ENCODE measurements at regions not wholly inside any gene's neighbourhood (a gene's known extent, or its start where the extent isn't known, plus 50 kb on each side); places are given as distances from the start of the nearest gene placed in this dataset.

- in situ Hi-C loops (cut with MboI; ENCODE audit: low pct_ligation_motif_present in 1 of 4, low pct_unique_long_range_greater_than_20kb in 1 of 4, low sequenced_read_pairs in 3 of 4) (loop anchor here in 2 of 4 donors (5.0 to 25.0 kb wide), 3 partner anchors 84 to 324 kb away; no protein-coding TSS in a partner anchor), intact Hi-C loops (cut with DNase I; ENCODE audit: low total_unique reads) (loop anchor here (10.0 kb wide), 1 partner anchor 336 kb away; no protein-coding TSS in a partner anchor)
- Histone ChIP-seq H3K4me1 (peaks cover 0 to 18% (median 11%) of the 10 kb centered on the region in 4 donors), H3K27ac (peak overlapping the region; percentile 95 to 97 (median 96)), H3K27me3 (no peaks in the 10 kb centered on the region), H3K36me3 (no peaks in the 10 kb centered on the region), H3K4me3 (no peak overlapping the region), H3K9me3 (no peaks in the 10 kb centered on the region)
- DNase-seq, result no peak
- TF ChIP-seq POLR2AphosphoS5 (IDR thresholded peaks at IDR 0.05) (no peak), CTCF (IDR thresholded peaks at IDR 0.05) (no peak), POLR2A (IDR thresholded peaks at IDR 0.05) (no peak), EP300 (IDR thresholded peaks at IDR 0.05; ENCODE audit: low read depth) (no peak)
- 85 to 87% methylated on average over 1 of the region's 1 CpG for WGBS, 2 donors (ENCODE audit: low coverage in 1 of 2)
These were observed 88.6 kb upstream of the ARID1B start for GRCh38 chr6:156688620-156688971.

- H3K9me3 ChIP-seq, result no peaks in the 10 kb centered on the region
- TF ChIP-seq POLR2A (IDR thresholded peaks at IDR 0.05) (no peak), EP300 (IDR thresholded peaks at IDR 0.05; ENCODE audit: low read depth) (no peak), CTCF (IDR thresholded peaks at IDR 0.05) (no peak), POLR2AphosphoS5 (IDR thresholded peaks at IDR 0.05) (no peak)
- peak overlapping the region; percentile 95 to 97 (median 96) for H3K27ac ChIP-seq
- H3K36me3 ChIP-seq, result no peaks in the 10 kb centered on the region
- WGBS, 2 donors (ENCODE audit: low coverage in 1 of 2), result 8 to 19% methylated on average over 2 to 22 of the region's 22 CpGs
- in situ Hi-C loops (cut with MboI; ENCODE audit: low pct_ligation_motif_present in 1 of 4, low pct_unique_long_range_greater_than_20kb in 1 of 4, low sequenced_read_pairs in 3 of 4), result loop anchor here in 2 of 4 donors (5.0 to 25.0 kb wide), 3 partner anchors 84 to 324 kb away; no protein-coding TSS in a partner anchor
- no peaks in the 10 kb centered on the region for H3K27me3 ChIP-seq
- intact Hi-C loops (cut with DNase I; ENCODE audit: low total_unique reads), result loop anchor here (1.0 to 10.0 kb wide), 3 partner anchors 33 to 337 kb away; no protein-coding TSS in a partner anchor
- DNase-seq, result peak; percentile 35
- peak overlapping the region; percentile 51 to 68 (median 62) for H3K4me3 ChIP-seq
- H3K4me1 ChIP-seq, result peaks cover 0 to 18% (median 11%) of the 10 kb centered on the region in 4 donors
These were observed 89.2 kb upstream of the ARID1B start for GRCh38 chr6:156687789-156688619.

GRCh38 chr6:156686995-156687788, 90.0 kb upstream of the ARID1B start:
- peak; percentile 90 for DNase-seq
- peaks cover 0 to 18% (median 11%) of the 10 kb centered on the region in 4 donors for H3K4me1 ChIP-seq
- no peaks in the 10 kb centered on the region for H3K9me3 ChIP-seq
- peak overlapping the region; percentile 95 to 99 (median 98) for H3K27ac ChIP-seq
- WGBS, 2 donors (ENCODE audit: low coverage in 1 of 2), result 1% methylated on average over 29 of the region's 105 CpGs; no CpG with 5 or more reads in 1 of the 2 donors
- no peaks in the 10 kb centered on the region for H3K36me3 ChIP-seq
- H3K4me3 ChIP-seq, result peak overlapping the region; percentile 61 to 71 (median 67)
- in situ Hi-C loops (cut with MboI; ENCODE audit: low pct_ligation_motif_present in 1 of 4, low pct_unique_long_range_greater_than_20kb in 1 of 4, low sequenced_read_pairs in 3 of 4) (loop anchor here in 2 of 4 donors (5.0 to 25.0 kb wide), 3 partner anchors 85 to 325 kb away; no protein-coding TSS in a partner anchor), intact Hi-C loops (cut with DNase I; ENCODE audit: low total_unique reads) (loop anchor here (1.0 to 10.0 kb wide), 3 partner anchors 34 to 338 kb away; no protein-coding TSS in a partner anchor)
- no peak for TF ChIP-seq EP300 (IDR thresholded peaks at IDR 0.05; ENCODE audit: low read depth)
- TF ChIP-seq POLR2AphosphoS5 (IDR thresholded peaks at IDR 0.05), result peak; percentile 81 to 94 (median 91)
- TF ChIP-seq POLR2A (IDR thresholded peaks at IDR 0.05), result peak; percentile 93
- H3K27me3 ChIP-seq, result no peaks in the 10 kb centered on the region

- intact Hi-C loops (cut with DNase I; ENCODE audit: low total_unique reads), result loop anchor here (2.0 to 10.0 kb wide), 2 partner anchors 34 to 338 kb away; no protein-coding TSS in a partner anchor
- H3K9me3 ChIP-seq, result no peaks in the 10 kb centered on the region
- WGBS, 2 donors (ENCODE audit: low coverage in 1 of 2), result 1% methylated on average over 11 to 15 of the region's 15 CpGs
These were observed 90.7 kb upstream of the ARID1B start for GRCh38 chr6:156686301-156686994.

More at GRCh38 chr6:156686301-156686994, 90.7 kb upstream of the ARID1B start:
- peak overlapping the region; percentile 61 to 71 (median 67) for H3K4me3 ChIP-seq
- in situ Hi-C loops (cut with MboI; ENCODE audit: low pct_ligation_motif_present in 1 of 4, low pct_unique_long_range_greater_than_20kb in 1 of 4, low sequenced_read_pairs in 3 of 4), result loop anchor here in 2 of 4 donors (5.0 to 25.0 kb wide), 3 partner anchors 86 to 326 kb away; no protein-coding TSS in a partner anchor
- H3K27me3 ChIP-seq, result no peaks in the 10 kb centered on the region
- H3K4me1 ChIP-seq, result peaks cover 0 to 18% (median 11%) of the 10 kb centered on the region in 4 donors
- DNase-seq, result peak; percentile 51
- H3K36me3 ChIP-seq, result no peaks in the 10 kb centered on the region
- no peak for TF ChIP-seq EP300 (IDR thresholded peaks at IDR 0.05; ENCODE audit: low read depth)
- no peak for TF ChIP-seq POLR2A (IDR thresholded peaks at IDR 0.05)
- peak in 1 of 3 donors; percentile 10 for TF ChIP-seq POLR2AphosphoS5 (IDR thresholded peaks at IDR 0.05)
- TF ChIP-seq CTCF (IDR thresholded peaks at IDR 0.05), result peak; percentile 43 to 88 (median 49)
- peak overlapping the region; percentile 95 to 99 (median 98) for H3K27ac ChIP-seq
